Uterus (tissue), 3 donors: ENCODE measurements at regions not wholly inside any gene's neighbourhood (a gene's known extent, or its start where the extent isn't known, plus 50 kb on each side); places are given as distances from the start of the nearest gene placed in this dataset.

Experiments
- DNase-seq, 2 donors: peaks; one replicate each; pipeline ENCODE4 v3.0.0-alpha.2; 2019 to 2020
- H3K27ac ChIP-seq, 2 donors: fragments of 200-600 bp; sonication (generic); 1 replicate in 1 of 2; 2 replicates in 1 of 2; pipeline ENCODE4 v1.5.1; 2016 to 2018
- H3K27me3 ChIP-seq, 2 donors: fragments of 200-600 bp; sonication (generic); one replicate each; pipeline ENCODE4 v1.5.1; 2018 to 2019; ENCODE audit warnings: control low read depth in 1 of 2
- H3K36me3 ChIP-seq, 2 donors: fragments of 200-600 bp; sonication (generic); one replicate each; pipeline ENCODE4 v1.5.1; 2019; ENCODE audit warnings: control low read depth in 1 of 2
- H3K4me1 ChIP-seq, 2 donors: fragments of 200-600 bp; sonication (generic); one replicate each; pipeline ENCODE4 v1.5.1; 2018 to 2019; ENCODE audit warnings: control low read depth in 1 of 2
- H3K4me3 ChIP-seq, 2 donors: fragments of 200-600 bp; sonication (generic); 1 replicate in 1 of 2; 2 replicates in 1 of 2; pipeline ENCODE4 v1.5.1; 2018 to 2019; ENCODE audit warnings: mild to moderate bottlenecking in 1 of 2
- H3K9me3 ChIP-seq, 2 donors: fragments of 200-600 bp; sonication (generic); one replicate each; pipeline ENCODE4 v1.5.1; 2019; ENCODE audit warnings: control low read depth in 1 of 2
- POLR2A ChIP-seq, 2 donors: fragments of 450-650 bp; IDR thresholded peaks; one replicate each; pipeline ENCODE4 v1.6.1; 2016; ENCODE audit warnings: antibody characterized with exemption in 2 of 2, mild to moderate bottlenecking in 1 of 2, moderate library complexity in 1 of 2
- intact Hi-C: fragments of 100-400 bp; cut with DNase I; formaldehyde crosslinking; loops from one replicate; pipeline ENCODE4 v1.15.1; 2023; ENCODE audit warnings: low total_unique reads
- TF ChIP-seq, protein P1 (sequence below), 4 experiments: fragments of 200-600 bp in 2 of 4; fragments of 450-650 bp in 2 of 4; sonication (generic) in 2 of 4; IDR thresholded peaks; one replicate each; pipeline ENCODE4 v1.5.1; 2016 to 2019; ENCODE audit warnings: antibody characterized with exemption in 4 of 4, mild to moderate bottlenecking in 2 of 4, moderate library complexity in 1 of 4
- donor health status: DM: yes; HTN: yes; CAD: no.

DNA sequence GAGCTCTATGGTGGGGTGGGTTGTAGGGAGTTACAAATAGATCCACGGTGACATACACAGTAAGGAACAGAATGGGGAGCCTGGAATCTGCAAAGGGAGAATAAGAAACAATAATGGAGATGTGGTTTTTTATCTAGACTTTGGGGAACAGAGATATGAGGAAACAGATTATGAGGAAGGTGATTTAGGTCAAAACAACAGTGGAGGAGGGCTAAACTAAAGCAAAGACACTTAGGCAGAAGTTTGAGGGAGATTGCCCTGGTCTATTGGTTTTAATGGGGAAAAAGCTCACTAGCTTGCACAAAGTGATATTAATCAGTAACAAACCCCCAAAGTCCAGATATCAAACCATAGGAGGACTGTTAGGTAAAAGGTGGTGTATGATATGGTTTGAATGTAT, 144.5 kb upstream of the DYRK2 start:
- no peak for DNase-seq
- Histone ChIP-seq H3K36me3 (no peaks in the 10 kb centered on the region), H3K9me3 (no peaks in the 10 kb centered on the region), H3K4me1 (no peaks in the 10 kb centered on the region), H3K4me3 (no peak overlapping the region), H3K27ac (no peak overlapping the region), H3K27me3 (no peaks in the 10 kb centered on the region)
- TF ChIP-seq, protein P1, sequence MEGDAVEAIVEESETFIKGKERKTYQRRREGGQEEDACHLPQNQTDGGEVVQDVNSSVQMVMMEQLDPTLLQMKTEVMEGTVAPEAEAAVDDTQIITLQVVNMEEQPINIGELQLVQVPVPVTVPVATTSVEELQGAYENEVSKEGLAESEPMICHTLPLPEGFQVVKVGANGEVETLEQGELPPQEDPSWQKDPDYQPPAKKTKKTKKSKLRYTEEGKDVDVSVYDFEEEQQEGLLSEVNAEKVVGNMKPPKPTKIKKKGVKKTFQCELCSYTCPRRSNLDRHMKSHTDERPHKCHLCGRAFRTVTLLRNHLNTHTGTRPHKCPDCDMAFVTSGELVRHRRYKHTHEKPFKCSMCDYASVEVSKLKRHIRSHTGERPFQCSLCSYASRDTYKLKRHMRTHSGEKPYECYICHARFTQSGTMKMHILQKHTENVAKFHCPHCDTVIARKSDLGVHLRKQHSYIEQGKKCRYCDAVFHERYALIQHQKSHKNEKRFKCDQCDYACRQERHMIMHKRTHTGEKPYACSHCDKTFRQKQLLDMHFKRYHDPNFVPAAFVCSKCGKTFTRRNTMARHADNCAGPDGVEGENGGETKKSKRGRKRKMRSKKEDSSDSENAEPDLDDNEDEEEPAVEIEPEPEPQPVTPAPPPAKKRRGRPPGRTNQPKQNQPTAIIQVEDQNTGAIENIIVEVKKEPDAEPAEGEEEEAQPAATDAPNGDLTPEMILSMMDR (IDR thresholded peaks at IDR 0.05), result no peak
- TF ChIP-seq POLR2A (IDR thresholded peaks at IDR 0.05), result no peak
- intact Hi-C loops, result no loop called here

DNA sequence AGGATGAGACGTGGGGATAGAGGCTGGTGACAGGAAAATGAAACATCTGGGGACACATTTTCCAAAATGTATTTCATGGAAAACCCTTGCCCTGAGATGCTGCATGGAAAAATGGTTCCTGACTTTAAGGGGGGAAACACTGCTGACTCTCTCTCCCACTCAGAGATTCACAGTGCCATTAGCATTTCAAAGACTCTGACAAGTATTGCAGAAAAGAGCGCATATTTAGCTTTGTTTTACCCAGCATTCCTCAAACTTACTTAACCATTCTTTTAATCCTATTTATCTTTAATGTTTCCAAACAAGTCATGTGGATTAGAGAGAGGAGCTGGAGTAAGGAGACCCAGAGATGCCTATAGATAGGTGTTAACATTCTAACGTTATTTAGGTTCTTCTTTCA, 141.8 kb upstream of the DYRK2 start:
- Histone ChIP-seq H3K4me1 (no peaks in the 10 kb centered on the region), H3K27me3 (no peaks in the 10 kb centered on the region), H3K36me3 (no peaks in the 10 kb centered on the region), H3K9me3 (no peaks in the 10 kb centered on the region), H3K4me3 (no peak overlapping the region), H3K27ac (no peak overlapping the region)
- no peak for TF ChIP-seq POLR2A (IDR thresholded peaks at IDR 0.05)
- TF ChIP-seq, protein P1 (IDR thresholded peaks at IDR 0.05), result no peak
- intact Hi-C loops, result no loop called here
- no peak for DNase-seq

DNA sequence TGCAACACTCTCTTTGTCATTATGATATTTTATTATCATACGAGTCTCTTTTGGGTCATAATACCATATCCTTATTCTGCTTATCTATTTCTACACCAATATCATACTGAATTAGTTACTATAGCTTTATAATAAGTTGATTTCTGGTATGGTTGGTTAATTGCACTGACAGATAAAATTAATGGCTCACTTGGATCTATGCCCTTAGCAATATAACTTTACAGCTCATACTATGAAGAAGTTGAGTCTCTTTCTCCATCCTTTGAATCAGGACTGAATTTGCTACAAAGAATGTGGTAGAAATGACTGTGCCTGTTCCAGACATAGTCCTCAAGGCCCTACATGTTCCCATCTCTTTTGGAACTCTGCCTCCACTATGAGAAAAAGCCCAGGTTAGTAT, 139.7 kb upstream of the DYRK2 start:
- Histone ChIP-seq H3K9me3 (no peaks in the 10 kb centered on the region), H3K27me3 (no peaks in the 10 kb centered on the region), H3K4me3 (no peak overlapping the region), H3K36me3 (no peaks in the 10 kb centered on the region), H3K4me1 (no peaks in the 10 kb centered on the region), H3K27ac (no peak overlapping the region)
- intact Hi-C loops, result no loop called here
- no peak for DNase-seq
- TF ChIP-seq, protein P1 (IDR thresholded peaks at IDR 0.05), result no peak
- no peak for TF ChIP-seq POLR2A (IDR thresholded peaks at IDR 0.05)

DNA sequence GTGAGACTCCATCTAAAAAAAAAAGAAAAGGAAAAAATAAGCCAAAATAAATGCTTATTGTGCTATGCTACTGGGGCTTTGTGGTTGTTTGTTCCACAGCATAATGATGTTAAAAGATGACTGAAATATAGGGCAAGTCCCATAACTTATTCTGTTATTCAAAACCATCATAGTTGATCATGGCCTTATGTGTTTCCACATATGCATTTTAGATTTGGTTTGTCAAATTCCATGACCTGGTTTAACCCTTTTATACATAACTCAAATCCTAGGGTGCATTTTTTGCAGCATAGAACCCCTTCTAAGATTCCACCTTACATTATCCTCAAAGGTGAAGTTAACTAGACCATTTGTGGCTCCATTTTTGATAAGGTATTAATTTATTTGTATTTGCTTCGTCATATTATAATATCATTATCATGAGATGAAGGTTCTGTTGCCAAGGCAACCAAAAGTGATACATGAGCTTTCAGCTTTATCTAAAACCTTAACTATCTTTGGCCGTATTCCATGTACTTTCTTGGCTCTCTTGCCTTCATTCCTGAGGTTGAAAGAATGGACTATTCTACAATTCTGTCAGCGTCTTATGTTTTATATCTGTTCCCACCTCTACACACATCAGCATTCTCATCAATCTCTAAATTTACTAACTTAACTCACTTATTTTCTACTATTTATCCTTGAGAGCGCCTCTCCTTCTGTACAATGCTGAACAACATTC, 138.7 kb upstream of the DYRK2 start:
- H3K9me3 ChIP-seq, result no peaks in the 10 kb centered on the region
- no peaks in the 10 kb centered on the region for H3K4me1 ChIP-seq
- no peaks in the 10 kb centered on the region for H3K36me3 ChIP-seq
- no peak for DNase-seq
- no peak overlapping the region for H3K27ac ChIP-seq
- no peak overlapping the region for H3K4me3 ChIP-seq
- no peak for TF ChIP-seq POLR2A (IDR thresholded peaks at IDR 0.05)
- H3K27me3 ChIP-seq, result no peaks in the 10 kb centered on the region
- intact Hi-C loops, result no loop called here

DNA sequence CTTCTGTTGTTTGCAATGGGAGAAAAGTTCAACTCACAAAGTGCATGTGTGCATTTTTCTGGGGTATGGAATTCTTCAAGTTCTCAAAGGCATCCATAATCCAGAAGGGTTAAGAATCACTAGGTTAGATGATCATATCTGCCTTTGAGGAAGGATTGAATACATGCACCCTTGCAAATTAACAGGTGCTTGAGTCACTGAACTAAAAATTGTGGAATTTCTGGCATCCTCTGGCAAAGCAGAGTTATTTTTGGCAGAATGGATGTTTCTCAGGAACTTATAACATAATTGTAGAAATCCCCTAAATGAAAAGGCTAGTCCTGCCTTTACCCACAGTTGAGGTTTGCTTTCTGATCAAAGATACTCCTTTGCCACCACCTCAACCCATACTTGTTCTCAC, 136.5 kb upstream of the DYRK2 start:
- Histone ChIP-seq H3K4me3 (no peak overlapping the region), H3K9me3 (no peaks in the 10 kb centered on the region), H3K27ac (no peak overlapping the region), H3K27me3 (no peaks in the 10 kb centered on the region), H3K36me3 (no peaks in the 10 kb centered on the region), H3K4me1 (no peaks in the 10 kb centered on the region)
- intact Hi-C loops, result no loop called here
- DNase-seq, result no peak
- TF ChIP-seq, protein P1 (IDR thresholded peaks at IDR 0.05), result no peak
- TF ChIP-seq POLR2A (IDR thresholded peaks at IDR 0.05), result no peak

DNA sequence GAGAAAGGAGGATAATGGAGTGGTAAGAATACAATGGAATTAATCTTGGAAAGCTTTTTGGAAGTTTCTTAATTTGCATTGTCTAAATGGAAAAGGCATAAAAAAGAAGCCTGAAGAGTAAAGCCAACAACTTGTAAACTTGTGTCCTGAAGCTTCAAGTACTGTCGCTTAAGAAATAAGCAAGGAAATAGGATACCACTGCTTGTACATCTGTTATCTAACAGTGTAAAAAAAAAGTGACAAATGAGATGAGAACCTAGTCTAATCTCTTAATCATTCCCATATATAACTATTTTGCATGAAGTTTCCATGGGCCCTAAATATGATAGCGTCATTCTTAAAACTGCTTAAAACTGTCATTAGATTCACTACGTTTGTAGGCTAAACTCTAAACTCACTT, 134.0 kb upstream of the DYRK2 start:
- Histone ChIP-seq H3K9me3 (no peaks in the 10 kb centered on the region), H3K27me3 (no peaks in the 10 kb centered on the region), H3K27ac (no peak overlapping the region), H3K4me1 (no peaks in the 10 kb centered on the region), H3K36me3 (no peaks in the 10 kb centered on the region), H3K4me3 (no peak overlapping the region)
- no peak for DNase-seq
- no peak for TF ChIP-seq POLR2A (IDR thresholded peaks at IDR 0.05)
- intact Hi-C loops, result no loop called here
